Stimulated activated naive CD4-positive, alpha-beta T cell treated with Interleukin-2 at 50 U/mL for 16 hours (primary cell): ENCODE measurements at regions not wholly inside any gene's neighbourhood (a gene's known extent, or its start where the extent isn't known, plus 50 kb on each side); places are given as distances from the start of the nearest gene placed in this dataset.

Experiments
- DNase-seq: peaks from one replicate; lab custom pipeline; 2025; lab: John Stamatoyannopoulos, UW

DNA sequence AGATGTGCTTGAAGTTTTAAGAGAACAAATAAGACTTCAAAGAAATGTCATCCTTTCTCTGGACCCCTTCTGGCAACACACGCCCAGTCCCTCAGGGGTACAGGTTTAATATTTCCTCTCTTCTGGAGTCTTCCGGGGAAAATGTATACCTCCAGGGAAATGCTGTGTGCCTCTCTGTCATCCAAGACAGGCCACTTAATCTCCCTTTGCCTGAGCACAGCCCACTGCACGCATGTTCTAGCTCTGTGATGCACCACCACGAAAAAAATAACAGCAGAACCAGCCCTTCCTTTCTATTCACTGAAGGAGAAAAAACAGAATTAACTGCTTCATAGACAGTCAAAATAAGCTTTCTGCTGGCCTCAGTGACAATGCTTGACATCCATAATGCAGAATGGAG is 140.1 kb downstream of the RBFOX3 start:
- DNase-seq: no peak

DNA sequence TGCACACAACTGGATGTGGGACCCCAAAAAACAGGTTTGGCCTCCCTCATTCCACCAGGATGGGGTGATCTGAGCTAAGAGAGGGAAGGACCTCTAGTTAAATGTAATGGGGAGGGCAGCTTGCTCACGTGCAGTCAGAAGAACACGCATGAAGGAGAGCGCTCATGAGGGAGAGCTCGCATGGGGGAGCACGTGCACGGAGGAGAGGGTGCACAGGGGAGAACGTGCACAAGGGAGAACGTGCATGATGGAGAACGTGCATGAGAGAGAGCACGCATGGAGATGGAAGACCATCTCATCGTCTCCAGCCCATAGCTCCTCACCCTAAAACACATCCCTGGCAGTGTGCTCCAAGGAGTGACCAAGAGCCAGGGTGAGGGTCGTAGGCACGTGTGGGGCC is 141.2 kb downstream of the RBFOX3 start:
- DNase-seq: no peak

DNA sequence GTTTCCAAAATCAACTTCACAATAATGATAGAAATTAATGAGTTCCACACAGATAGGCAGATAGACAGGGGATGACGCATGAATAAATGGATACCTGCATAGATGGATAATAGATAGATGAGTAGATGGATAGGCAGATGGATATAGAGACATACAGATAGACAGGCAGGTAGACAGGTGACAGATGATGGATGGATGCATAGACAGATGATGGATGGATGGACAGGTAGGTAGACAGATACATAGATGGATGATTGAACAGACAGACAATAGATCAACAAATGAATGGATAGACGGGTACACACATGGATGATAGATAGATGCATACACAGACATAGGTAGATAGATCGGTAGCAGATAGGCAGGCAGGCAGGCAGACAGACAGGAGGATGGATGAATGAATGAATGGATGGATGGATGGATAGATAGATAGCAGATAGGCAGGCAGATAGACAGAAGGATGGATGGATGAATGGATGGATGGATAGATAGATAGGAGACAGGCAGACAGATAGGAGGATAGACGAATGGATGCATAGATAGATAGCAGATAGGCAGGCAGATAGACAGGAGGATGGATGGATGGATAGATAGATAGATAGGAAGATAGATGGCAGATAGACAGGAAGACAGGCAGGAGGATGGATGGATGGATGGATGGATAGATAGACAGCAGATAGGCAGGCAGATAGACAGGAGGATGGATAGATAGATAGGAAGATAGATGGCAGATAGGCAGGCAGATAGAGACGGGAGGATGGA is 142.5 kb downstream of the RBFOX3 start:
- no peak for DNase-seq

DNA sequence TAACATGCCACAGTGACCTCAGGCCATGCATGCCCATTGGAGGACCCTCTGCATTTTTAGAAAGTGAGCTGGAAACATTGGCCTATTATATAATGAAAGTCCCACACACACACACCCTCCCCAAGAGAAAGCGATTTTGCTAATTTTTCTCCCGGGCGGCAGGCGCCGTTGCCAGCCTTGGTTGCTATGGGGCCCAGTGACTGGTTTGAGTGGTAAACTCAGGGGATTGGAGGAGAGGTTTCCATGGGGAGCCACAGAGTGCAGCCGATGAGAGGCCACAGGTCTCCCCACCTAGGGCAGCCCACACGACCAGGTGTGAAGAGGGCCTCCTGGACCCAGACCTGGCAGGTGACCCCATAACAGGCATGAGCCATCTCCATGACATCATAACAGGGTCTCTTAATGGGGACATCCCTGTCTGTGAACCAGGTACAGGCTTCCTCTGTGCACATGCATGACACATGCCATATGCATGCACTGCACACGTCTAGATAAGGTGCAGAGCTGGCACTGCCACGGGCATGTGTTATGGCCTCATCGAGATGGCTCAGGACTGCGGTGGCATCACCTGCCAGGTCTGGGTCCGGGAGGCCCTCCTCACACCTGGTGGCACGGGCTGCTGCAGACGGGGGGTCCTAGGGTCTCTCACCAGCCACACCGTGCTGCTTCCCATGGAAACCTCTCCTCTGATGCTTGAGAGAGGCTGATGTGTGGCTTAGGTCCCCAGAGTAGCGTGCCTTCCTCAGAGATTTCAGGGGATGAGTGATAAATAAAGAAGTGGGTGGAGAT is 144.1 kb downstream of the RBFOX3 start:
- no peak for DNase-seq

DNA sequence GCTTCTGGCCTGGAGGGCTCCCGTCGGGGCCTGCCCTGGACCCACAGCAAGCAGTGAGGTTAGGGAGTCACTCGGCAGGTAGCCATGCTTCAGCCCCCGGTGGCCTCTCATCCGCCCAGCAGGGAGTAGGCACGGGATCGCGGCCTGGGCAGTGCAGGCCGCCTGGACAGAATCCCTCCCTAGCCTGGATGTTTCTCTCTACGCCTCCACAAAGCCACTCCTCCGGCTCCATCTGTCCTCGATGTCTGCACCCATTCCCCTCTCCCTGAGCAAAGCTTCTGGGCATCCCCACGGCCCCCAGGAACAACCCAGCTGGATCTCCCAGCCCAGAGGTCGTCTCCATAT is 145.2 kb downstream of the RBFOX3 start:
- no peak for DNase-seq

DNA sequence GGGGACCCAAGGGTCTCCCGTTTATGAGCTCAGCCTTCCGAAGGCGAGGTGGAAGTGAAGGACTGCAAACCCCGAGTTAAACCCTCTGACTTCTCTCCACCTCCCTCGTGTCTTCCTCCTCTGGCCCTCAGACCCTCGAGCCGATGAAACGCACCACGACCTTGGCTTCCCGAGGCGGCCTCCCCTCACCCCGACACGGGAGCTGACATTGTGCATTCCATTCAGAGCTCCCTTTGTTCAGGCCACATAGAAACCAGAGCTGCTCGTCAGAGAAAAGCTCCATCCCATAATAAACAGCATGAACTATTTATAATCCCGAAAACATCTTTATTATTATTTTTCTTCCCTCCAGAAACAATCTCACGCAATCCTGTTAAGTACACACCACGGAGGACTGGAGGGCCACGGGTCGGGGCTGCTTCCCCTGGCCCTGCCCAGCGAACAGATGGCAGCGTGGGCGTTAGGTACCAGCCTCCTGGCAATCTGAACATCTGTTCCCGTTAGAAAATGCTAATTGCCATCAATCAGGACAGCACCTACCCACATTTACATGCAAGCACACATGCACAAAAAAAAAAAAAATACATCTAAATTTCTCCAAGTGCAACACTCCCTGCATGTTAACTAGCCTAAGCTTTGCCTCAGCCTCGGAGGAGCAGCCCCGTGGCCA is 145.7 kb downstream of the RBFOX3 start:
- DNase-seq: no peak

DNA sequence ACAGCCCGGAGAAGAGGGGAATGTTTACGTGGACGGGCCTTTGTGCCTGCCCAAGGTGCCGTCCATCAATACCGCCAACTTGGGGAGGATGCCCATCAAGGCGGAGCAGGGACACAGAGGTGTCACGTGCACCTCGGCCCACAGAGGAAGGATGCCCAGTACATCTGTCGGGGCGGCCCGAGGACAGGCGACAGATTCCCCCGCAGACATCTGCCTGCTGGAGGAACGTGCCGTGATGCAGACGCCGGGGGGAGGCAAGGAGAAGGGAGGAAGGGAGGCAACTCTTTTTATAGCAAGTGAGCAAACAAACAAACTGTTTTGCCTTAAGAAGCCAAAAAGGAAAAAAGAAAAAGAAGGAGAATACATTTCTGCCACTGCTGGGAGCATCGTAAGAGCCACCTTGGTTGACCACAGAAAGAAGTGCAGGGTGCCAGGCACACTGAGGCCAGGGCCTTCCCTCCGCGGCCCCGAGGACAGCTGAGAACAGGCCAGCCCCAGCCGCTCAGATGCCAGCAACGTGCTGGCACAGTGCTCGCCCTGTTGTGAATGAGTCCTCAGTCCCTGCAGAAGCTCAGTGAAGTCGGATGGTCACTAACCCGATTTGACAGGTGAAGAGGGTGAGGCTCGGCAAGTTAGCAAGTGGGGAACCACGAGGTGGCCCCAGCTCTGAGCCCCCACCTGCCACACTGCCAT is 146.4 kb downstream of the RBFOX3 start:
- no peak for DNase-seq

DNA sequence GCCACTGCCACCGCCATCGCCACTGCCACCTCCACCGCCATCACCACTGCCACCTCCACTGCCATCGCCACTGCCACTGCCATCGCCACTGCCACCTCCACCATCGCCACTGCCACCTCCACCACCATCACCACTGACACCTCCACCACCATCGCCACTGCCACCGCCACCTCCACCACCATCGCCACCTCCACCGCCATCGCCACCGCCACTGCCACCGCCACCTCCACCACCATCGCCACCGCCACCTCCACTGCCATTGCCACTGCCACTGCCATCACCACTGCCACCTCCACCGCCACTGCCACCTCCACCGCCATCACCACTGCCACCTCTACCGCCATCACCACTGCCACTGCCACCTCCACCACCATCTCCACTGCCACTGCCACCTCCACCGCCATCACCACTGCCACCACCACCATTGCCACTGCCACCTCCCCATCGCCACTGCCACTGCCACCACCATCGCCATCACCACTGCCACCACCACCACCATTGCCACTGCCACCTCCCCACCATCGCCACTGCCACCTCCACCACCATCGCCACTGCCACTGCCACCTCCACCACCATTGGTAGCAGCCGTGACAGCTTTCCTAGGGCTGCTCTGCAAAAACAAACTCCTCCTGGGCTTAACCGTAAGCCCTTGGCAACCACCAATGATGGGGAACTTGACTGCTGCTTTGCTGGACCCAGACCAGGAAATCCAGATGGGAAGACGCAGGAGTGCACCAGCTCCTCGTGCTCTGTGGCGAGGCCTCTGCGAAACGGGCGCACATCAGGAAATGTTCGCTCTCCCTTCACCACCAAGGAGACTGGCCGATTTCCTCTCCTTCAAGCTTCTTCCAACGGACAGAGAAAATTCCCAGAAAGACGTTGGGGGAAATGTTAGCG is 147.2 kb downstream of the RBFOX3 start:
- DNase-seq: no peak

DNA sequence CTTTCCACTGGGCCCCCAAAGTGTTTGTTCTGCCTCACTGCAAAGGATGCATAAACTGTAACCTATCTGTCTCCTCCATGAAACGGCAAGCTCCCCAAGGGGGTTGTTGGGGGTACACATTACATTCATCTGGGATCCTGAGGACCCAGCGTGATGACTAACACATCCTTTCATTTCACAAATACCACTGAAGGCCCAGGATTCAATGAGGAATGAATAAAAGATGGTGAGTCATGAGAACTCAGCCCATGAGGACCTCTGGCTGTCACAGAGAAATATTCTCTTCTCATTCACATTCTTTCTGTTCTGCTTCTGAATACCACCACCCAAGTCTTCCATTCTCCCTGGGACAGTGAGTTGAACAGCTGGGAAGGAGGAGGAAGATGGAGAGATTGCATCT is 149.8 kb downstream of the RBFOX3 start:
- DNase-seq: no peak

DNA sequence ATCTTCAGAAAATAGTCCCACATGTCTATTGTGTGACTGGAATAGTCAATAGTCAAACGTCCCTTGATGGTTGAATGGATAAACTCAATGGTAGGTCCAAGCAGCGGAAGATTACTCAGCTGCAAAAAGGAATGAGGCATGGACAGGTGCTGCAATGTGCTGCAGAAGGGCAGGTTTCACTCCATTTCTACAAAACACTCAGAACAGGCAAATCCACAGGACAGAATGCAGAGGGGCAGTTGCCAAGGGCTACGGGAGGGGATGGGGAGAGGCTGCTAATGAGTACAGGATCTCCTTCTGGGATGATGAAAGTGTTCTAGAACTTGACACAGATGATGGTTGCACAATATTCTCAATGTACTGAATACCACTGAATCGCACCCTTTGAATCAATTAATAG is 151.0 kb downstream of the RBFOX3 start:
- DNase-seq: no peak

DNA sequence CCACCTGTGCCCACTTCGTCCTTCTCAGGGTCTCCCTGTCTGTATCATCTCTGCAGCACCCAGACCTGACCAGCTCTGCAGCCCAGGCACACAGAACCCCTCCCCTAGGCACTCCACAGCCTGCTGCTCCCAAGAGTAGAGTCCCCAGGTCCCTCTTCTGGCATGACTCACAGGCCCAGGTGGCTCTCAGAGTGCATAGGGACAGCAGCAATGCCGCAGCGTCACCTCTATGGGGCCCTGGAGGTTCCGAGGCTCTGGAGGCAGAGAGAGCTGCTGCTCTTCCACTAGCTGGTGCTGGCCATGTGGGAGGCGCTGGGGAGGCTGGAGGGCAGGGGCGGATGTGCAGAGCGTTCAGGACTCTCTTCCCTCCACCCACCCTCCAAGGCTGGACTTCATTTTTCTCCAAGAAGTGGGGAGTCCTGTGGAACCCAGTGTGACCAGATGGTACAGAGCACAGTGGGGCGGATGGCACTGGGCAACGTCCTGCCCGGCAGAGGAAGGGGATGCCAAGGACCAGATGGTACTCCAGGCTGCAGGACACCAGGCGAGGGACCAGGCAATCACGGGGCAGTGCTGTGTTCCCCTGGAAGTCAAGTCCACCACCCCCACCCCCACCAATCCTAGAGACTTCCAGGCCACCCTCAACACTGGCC is 151.7 kb downstream of the RBFOX3 start:
- no peak for DNase-seq

DNA sequence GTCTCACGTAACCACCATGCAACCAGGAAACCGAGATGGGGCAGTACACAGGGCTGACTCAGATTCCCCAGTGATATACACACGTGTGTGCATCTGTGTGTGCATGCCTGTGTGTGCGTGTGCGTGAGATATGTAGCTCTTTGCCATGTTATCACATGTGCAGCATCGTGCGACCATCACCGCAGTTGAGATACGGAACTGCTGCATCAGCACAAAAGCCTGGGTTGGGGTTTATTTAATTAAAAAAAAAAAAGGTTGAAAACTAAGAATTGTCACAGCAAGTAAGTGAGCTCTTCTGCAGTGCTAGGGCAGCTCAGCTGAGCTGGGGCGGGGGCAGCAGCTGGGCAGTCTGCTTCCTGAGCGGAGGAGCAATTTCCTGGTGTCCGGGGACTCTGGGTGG is 152.5 kb downstream of the RBFOX3 start:
- no peak for DNase-seq

DNA sequence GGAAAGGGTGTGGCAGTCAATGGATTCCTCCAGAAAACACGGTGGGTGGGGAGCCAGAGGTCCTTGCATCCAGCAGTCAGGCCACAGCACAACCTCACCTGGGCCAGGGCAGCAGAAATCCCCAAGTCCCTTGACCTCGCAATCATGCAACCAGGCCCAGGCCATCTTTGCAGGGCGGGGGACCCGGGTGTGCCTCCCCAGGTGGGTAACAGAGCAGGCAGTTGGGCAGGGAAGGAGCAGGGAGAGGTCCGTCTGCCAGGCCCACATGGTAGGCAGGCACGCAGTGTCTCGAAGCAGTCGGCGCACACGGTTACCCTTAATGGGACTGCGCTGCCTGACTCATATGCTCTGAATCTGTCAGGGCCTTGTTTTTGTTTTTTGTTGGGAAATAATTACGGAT is 153.0 kb downstream of the RBFOX3 start:
- no peak for DNase-seq

DNA sequence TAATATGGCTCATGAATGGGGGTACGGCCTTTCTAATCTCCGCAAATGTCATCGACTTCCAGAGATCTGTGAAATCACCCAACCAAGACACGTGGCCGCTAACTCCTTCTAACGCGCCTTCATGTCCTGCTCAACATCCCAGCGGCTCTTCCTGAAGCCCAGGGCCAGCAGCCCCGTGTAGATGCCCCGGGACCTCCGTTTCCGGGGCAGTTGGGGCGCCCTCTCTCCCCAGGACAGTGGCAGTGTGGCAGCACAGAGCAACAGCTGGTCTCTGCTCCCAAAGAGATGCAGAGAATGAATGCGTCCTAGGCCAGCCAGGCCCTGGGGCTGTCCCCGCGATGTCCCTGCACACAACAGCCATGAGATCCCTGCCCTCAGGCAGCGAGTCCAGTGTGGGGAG is 153.5 kb downstream of the RBFOX3 start:
- DNase-seq: no peak

DNA sequence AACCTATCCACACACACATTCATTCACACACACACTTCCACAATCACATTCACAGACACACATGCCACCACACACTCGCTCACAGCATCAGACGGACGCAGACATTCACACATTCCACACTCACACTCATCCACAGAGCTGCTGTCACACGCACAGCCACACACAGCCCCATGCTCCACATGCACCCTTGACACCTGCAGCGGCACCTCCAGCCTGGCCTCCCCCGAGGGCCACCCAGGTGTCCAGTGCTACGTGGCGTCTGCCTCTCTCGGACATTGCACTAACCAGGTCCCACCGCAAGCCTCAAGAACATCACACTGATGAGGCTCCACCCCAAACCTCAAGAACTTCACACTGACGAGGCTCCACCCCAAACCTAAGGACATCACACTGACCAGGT is 155.2 kb downstream of the RBFOX3 start:
- no peak for DNase-seq

DNA sequence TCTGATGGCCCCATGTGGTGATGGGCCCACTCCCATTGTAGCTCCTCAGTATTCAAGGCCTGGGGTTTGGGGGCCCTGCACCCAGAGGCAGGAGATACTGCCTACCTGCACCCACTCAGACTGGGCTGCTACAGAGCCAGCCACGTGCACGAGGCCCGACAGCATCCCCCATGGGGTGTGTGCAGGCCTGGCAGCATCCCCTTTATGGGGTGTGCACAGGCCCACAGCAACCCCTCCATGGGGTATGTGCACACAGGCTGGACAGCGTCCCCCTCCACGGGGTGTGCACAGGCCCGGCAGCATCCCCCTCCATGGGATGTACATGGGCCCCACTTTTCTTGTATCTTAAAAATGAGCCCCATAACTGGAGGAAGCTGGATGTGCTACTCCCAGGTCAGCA is 156.0 kb downstream of the RBFOX3 start:
- DNase-seq: no peak

DNA sequence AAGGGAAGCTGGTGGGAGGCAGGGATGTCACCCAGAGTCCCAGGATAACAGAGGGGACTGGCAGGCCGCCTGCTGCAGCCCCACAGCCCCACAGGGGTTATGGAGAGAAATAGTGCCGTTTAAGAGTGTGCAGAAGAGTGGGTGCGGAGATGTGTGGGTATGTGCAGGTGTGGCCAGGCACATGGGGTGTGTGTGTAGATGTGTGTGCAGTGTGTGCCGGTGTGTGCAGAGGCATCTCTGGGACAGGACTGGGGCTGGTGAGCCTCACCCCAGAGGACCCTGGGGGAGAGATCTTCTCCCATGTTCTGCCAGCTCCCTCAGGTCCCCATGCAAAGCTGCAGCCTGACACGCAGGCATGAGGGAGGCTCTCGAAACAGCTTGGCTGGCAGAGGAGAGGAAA is 157.4 kb downstream of the RBFOX3 start:
- no peak for DNase-seq

DNA sequence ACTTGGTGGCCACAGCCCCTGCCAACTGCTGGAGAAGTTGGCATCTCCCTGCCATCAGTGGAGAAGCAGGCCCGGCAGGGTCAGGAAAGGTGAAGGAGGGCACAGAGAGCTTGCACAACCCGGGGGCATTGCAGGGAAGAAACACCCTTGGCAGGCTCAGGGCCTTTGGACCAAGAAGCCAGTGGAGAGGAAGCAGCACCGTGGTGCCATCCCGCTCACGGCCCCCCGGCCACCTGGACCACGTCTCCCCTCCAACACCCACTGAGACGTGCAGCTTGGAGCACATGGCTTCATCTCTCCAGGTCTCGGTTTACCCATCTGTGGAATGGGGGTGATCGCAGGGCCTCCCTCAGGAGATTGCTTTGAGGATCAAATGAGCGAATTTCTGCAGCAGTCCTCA is 158.1 kb downstream of the RBFOX3 start:
- no peak for DNase-seq

DNA sequence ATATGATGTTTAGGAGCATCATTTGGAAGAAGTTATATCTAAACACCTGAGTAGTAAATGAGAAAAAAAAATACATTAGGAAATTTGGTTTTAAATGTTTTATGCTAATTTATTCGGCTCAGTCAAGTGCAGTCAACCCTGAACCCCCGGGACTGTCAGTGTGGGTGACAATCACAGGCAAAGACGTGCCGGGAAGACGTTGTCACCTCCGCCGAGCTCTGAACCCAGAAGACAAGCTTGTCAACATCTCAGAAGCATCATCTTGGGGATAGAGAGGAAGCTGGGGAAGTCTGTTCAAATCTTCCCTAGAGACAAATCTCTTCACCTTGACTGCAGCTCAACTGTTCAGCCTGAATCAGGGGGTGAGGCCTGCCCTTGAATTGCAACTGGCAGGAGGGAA is 159.7 kb downstream of the RBFOX3 start:
- no peak for DNase-seq

DNA sequence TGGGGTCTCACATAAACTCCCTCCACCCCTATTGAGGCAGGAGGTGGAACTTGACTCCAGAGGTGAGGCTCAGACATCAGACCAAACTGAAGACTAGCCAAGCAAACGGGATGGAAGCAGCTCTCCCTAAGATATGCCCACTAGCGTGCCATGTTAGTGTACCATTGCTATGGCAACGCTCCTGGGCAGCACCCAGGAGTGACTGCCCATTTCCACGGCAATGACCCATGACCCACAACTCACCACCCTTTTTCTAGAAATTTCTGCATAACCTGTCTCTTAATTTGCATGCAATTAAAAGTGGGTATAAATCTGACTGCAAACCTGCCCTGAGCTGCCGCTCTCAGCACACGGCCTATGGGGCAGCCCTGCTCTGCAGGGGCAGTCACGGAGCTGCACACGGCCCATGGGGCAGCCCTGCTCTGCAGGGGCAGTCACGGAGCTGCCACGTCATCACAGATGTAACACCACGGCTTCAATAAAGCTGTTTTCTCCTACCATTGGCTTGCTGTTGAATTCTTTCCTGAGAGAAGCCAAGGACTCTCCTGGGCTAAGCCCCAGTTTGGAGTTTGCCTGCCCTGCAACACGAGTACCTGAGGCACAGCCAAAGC is 164.3 kb downstream of the RBFOX3 start:
- DNase-seq: no peak

DNA sequence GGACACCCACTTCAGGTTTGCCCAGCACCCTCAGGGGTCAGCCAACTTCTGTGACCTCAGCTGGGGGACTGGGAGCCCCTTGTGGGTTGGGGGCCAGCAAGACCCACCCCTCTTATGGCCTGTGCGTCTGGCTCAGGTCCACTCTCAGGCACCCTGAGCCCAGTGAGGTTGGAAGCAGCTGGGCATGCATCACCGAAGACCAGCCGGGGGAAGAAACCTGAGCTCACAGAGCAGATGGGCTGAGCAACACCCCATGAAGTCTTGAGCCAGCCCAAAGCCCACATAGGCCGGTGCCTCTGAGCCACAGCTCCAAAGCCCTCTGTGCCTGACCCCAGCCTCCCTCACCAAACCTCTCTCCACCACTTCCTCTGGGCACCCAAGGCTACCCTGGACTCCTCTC is 166.7 kb downstream of the RBFOX3 start:
- no peak for DNase-seq
